HepG2 (cell line): ENCODE measurements at regions not wholly inside any gene's neighbourhood (a gene's known extent, or its start where the extent isn't known, plus 50 kb on each side); places are given as distances from the start of the nearest gene placed in this dataset.

Experiments
- ATAC-seq: fragments of 200-7000 bp; cut with Tn5 transposase; 3 replicates; pipeline ENCODE4 v1.9.1; 2020; ENCODE audit warnings: mild to moderate bottlenecking, moderate library complexity
- BruUV-seq: library from RNA; stranded (reverse); fragments of 400-500 nt; replicated peaks from 2 replicates; lab custom pipeline; 2021; lab: Mats Ljungman, UMichigan
- CTCF ChIA-PET: fragments of 300-600 bp; formaldehyde crosslinking; extraction: SDS; loops from one replicate; lab custom pipeline; 2021; ENCODE audit warnings: low total read pairs, inconsistent platforms, low intra/inter-chr PET ratio; lab: Yijun Ruan, JAX
- POLR2A ChIA-PET: fragments of 350-600 bp; sonication (Branson Sonifier 250); formaldehyde crosslinking; loops from one replicate; lab custom pipeline; 2020; ENCODE audit warnings: antibody characterized with exemption, inconsistent platforms; lab: Yijun Ruan, JAX
- DNase-seq: peaks from one replicate; pipeline ENCODE4 v3.0.0-alpha.2; 2015; ENCODE audit warnings: low spot score
- FAIRE-seq: peaks from 3 replicates; lab custom pipeline; 2011; peaks lifted over from hg19 to GRCh38; lab: Jason Lieb, UNC
- H2AFZ ChIP-seq: one replicate; pipeline ENCODE4 v1.6.1; 2011; ENCODE audit warnings: low read length, inconsistent platforms
- H3K27ac ChIP-seq: fragments of 300-600 bp; 3 replicates; pipeline ENCODE4 v1.8.0; 2011; ENCODE audit warnings: mixed run types, mild to moderate bottlenecking, mixed read lengths, low read length, inconsistent platforms; ENCODE audit not compliant: insufficient read depth; ENCODE audit errors: extremely low read length
- H3K27me3 ChIP-seq, 2 experiments: fragments of 200-600 bp in 1 of 2; 2 replicates in 1 of 2; 3 replicates in 1 of 2; pipeline versions ENCODE4 v1.6.0 to v1.8.0; 2011; ENCODE audit warnings: low read length in 2 of 2, mild to moderate bottlenecking in 2 of 2, moderate library complexity in 2 of 2, inconsistent platforms in 1 of 2; ENCODE audit not compliant: insufficient read depth in 2 of 2, control insufficient read depth in 1 of 2
- H3K36me3 ChIP-seq, 2 experiments: fragments of 200-600 bp in 1 of 2; replicated peaks in 1 of 2; 2 replicates in 1 of 2; 3 replicates in 1 of 2; pipeline versions ENCODE4 v1.5.1 to v1.8.0; 2011; ENCODE audit warnings: low read length in 2 of 2, inconsistent platforms in 1 of 2; ENCODE audit not compliant: insufficient read depth in 2 of 2, control insufficient read depth in 1 of 2
- H3K4me1 ChIP-seq: 2 replicates; pipeline ENCODE4 v1.5.1; 2012; ENCODE audit warnings: low read length, inconsistent platforms; ENCODE audit not compliant: insufficient read depth
- H3K4me2 ChIP-seq: 2 replicates; pipeline ENCODE4 v1.6.0; 2011; ENCODE audit warnings: low read depth, low read length, inconsistent platforms
- H3K4me3 ChIP-seq, 3 experiments: fragments of 200-600 bp in 1 of 3; sonication (generic), shearing (Covaris generic) in 1 of 3; replicated peaks in 1 of 3; 2 replicates each; pipeline ENCODE4 v1.5.1; 2011 to 2016; ENCODE audit warnings: low read length in 3 of 3, inconsistent platforms in 2 of 3, low read depth in 2 of 3, mild to moderate bottlenecking in 2 of 3, control low read depth in 1 of 3, mixed read lengths in 1 of 3; ENCODE audit not compliant: insufficient read depth in 1 of 3
- H3K79me2 ChIP-seq: one replicate; pipeline ENCODE4 v1.6.1; 2011; ENCODE audit warnings: low read length, inconsistent platforms; ENCODE audit not compliant: insufficient read depth
- H3K9ac ChIP-seq: 2 replicates; pipeline ENCODE4 v1.6.0; 2011; ENCODE audit warnings: mild to moderate bottlenecking, low read depth, low read length, inconsistent platforms; ENCODE audit not compliant: insufficient read depth
- H3K9me3 ChIP-seq: 2 replicates; pipeline ENCODE4 v1.5.1; 2012; ENCODE audit warnings: mild to moderate bottlenecking, low read length
- H4K20me1 ChIP-seq: 2 replicates; pipeline ENCODE4 v1.6.0; 2011; ENCODE audit warnings: inconsistent platforms, mild to moderate bottlenecking, low read length, moderate library complexity; ENCODE audit not compliant: insufficient read depth
- AHR ChIP-seq: IDR thresholded peaks from 2 replicates; pipeline ENCODE4 v1.6.1; 2018; ENCODE audit warnings: missing genetic modification reagents, missing compliant biosample characterization
- DDIT3 ChIP-seq: sonication (generic); formaldehyde crosslinking; IDR thresholded peaks from 2 replicates; pipeline ENCODE4 v1.4.0; 2020; ENCODE audit warnings: mild to moderate bottlenecking, missing genetic modification reagents
- FOSL1 ChIP-seq: sonication (generic); formaldehyde crosslinking; IDR thresholded peaks from 2 replicates; pipeline ENCODE4 v1.9.0; 2021; ENCODE audit warnings: missing genetic modification reagents, borderline replicate concordance
- FOXA3 ChIP-seq: IDR thresholded peaks from 2 replicates; pipeline ENCODE4 v1.6.1; 2016; ENCODE audit warnings: missing genetic modification reagents, missing compliant biosample characterization
- GZF1 ChIP-seq: sonication (generic); formaldehyde crosslinking; IDR thresholded peaks from 2 replicates; pipeline ENCODE4 v1.5.1; 2020; ENCODE audit warnings: mild to moderate bottlenecking, missing genetic modification reagents
- HDAC6 ChIP-seq: fragments of 200-600 bp; sonication (generic); IDR thresholded peaks from 2 replicates; pipeline ENCODE4 v1.7.0; 2017; ENCODE audit warnings: mild to moderate bottlenecking, antibody characterized with exemption, low read length, low read depth
- MAFF ChIP-seq: IDR thresholded peaks from 2 replicates; pipeline ENCODE4 v1.6.1; 2011; ENCODE audit warnings: low read depth, low read length, improper control_type of control experiment
- MAX ChIP-seq: IDR thresholded peaks from 2 replicates; pipeline ENCODE4 v1.6.1; 2012; ENCODE audit warnings: inconsistent platforms
- NBN ChIP-seq: fragments of 450-650 bp; conservative IDR thresholded peaks from 2 replicates; pipeline ENCODE4 v1.6.1; 2017
- NFKBIZ ChIP-seq: IDR thresholded peaks from 2 replicates; pipeline ENCODE4 v1.6.1; 2018; ENCODE audit warnings: missing genetic modification reagents, missing compliant biosample characterization
- PTBP1 ChIP-seq: fragments of 200-400 bp; formaldehyde crosslinking; IDR thresholded peaks from 2 replicates; pipeline ENCODE4 v1.6.1; 2018; ENCODE audit warnings: low read length, low read depth; ENCODE audit not compliant: poor library complexity, severe bottlenecking
- RBAK ChIP-seq: sonication (generic); formaldehyde crosslinking; IDR thresholded peaks from 2 replicates; pipeline ENCODE4 v1.5.1; 2020; ENCODE audit warnings: mild to moderate bottlenecking, missing genetic modification reagents
- RNF2 ChIP-seq: fragments of 450-650 bp; conservative IDR thresholded peaks from 2 replicates; pipeline ENCODE4 v1.6.1; 2016; ENCODE audit warnings: low read depth
- SOX13 ChIP-seq, 3 experiments: fragments of 450-650 bp in 1 of 3; sonication (generic) in 1 of 3; formaldehyde crosslinking in 1 of 3; IDR thresholded peaks in 2 of 3; conservative IDR thresholded peaks in 1 of 3; 2 replicates each; pipeline versions ENCODE4 v1.5.0 to v1.6.1; 2016 to 2020; ENCODE audit warnings: antibody characterized with exemption in 1 of 3, mild to moderate bottlenecking in 1 of 3, missing compliant biosample characterization in 1 of 3, missing genetic modification reagents in 1 of 3, moderate library complexity in 1 of 3
- THAP8 ChIP-seq: sonication (generic); formaldehyde crosslinking; IDR thresholded peaks from 2 replicates; pipeline ENCODE4 v1.5.1; 2020; ENCODE audit warnings: missing genetic modification reagents, mild to moderate bottlenecking, borderline replicate concordance
- ZNF335 ChIP-seq: sonication (generic); formaldehyde crosslinking; IDR thresholded peaks from 2 replicates; pipeline ENCODE4 v1.4.0; 2020; ENCODE audit warnings: missing genetic modification reagents
- ZNF441 ChIP-seq: sonication (generic); formaldehyde crosslinking; IDR thresholded peaks from 2 replicates; pipeline ENCODE4 v1.7.0; 2021; ENCODE audit warnings: missing genetic modification reagents, borderline replicate concordance
- ZNF691 ChIP-seq: sonication (generic); formaldehyde crosslinking; IDR thresholded peaks from 2 replicates; pipeline ENCODE4 v1.4.0; 2020; ENCODE audit warnings: missing genetic modification reagents, low read depth, mild to moderate bottlenecking, borderline replicate concordance
- WGBS: methylation state at CpG from one replicate; pipeline ENCODE4 v1.1.6; 2017; ENCODE audit warnings: low lambda C conversion rate; 5-methylcytosine and 5-hydroxymethylcytosine counted together
- in situ Hi-C: cut with HindIII; loops from 2 replicates; pipeline ENCODE4 v1.10.0; 2017; ENCODE audit warnings: low pct_unique_long_range_greater_than_20kb; ENCODE audit not compliant: extremely low pct_ligation_motif_present
- intact Hi-C: fragments of 100-400 bp; cut with micrococcal nuclease; formaldehyde crosslinking; loops from one replicate; pipeline ENCODE4 v1.10.0; 2022; ENCODE audit not compliant: unreplicated experiment

- H3K27me3 ChIP-seq: no peaks in the 10 kb centered on the region
- no peaks in the 10 kb centered on the region for H3K79me2 ChIP-seq
- no peak overlapping the region for H3K9ac ChIP-seq
- H3K4me1 ChIP-seq: peaks cover 21% of the 10 kb centered on the region
- no peaks in the 10 kb centered on the region for H3K36me3 ChIP-seq
- H3K4me3 ChIP-seq: no peak overlapping the region
- in situ Hi-C loops (loop anchor here (5.0 kb wide), 1 partner anchor 536 kb away; no protein-coding TSS in a partner anchor), intact Hi-C loops (loop anchor here (10.0 kb wide), 1 partner anchor 59 kb away; no protein-coding TSS in a partner anchor)
- no peaks in the 10 kb centered on the region for H4K20me1 ChIP-seq
- FAIRE-seq: no peak
- H3K27ac ChIP-seq: no peak overlapping the region
- 16% methylated on average over 3 of the region's 3 CpGs for whole genome bisulfite sequencing
- TF ChIP-seq NBN (no peak), FOXA3 (CRISPR knock-in tag) (no peak), AHR (CRISPR knock-in tag) (no peak), SOX13 (IDR thresholded peaks at IDR 0.05) (no peak), SOX13 (CRISPR knock-in tag; conservative IDR thresholded peaks at IDR 0.05 in 1 of 2, IDR thresholded peaks at IDR 0.05 in 1 of 2) (no peak), ZNF335 (CRISPR knock-in tag) (no peak), RNF2 (no peak), DDIT3 (no peak), NFKBIZ (CRISPR knock-in tag) (no peak), THAP8 (CRISPR knock-in tag) (no peak), ZNF691 (CRISPR knock-in tag) (no peak), RBAK (CRISPR knock-in tag) (no peak), PTBP1 (no peak), ZNF441 (CRISPR knock-in tag) (no peak), MAFF (no peak), GZF1 (CRISPR knock-in tag) (no peak), FOSL1 (CRISPR knock-in tag) (no peak), MAX (no peak), HDAC6 (no peak)
- no peak overlapping the region for H3K4me2 ChIP-seq
- no TSS peak for BruUV-seq
- no peak overlapping the region for H2AFZ ChIP-seq
- no peaks in the 10 kb centered on the region for H3K9me3 ChIP-seq
- no peak for DNase-seq
- no peak for ATAC-seq
- ChIA-PET CTCF (interaction anchor here (2.4 kb wide), 1 partner anchor 22 kb away, joined by 33 read pairs; no protein-coding TSS in a partner anchor), POLR2A (no interaction called here)
These were observed 185.2 kb upstream of the IL12A start for GRCh38 chr3:159803459-159803858.
